Hematopoietic multipotent progenitor cell treated with erythropoietin and hydrocortisone succinate and interleukin-3 and kit ligand, for 8 days (in vitro differentiated cells): ENCODE measurements at regions not wholly inside any gene's neighbourhood (a gene's known extent, or its start where the extent isn't known, plus 50 kb on each side); places are given as distances from the start of the nearest gene placed in this dataset.
"Not testable (repeated sequence)": the region's sequence is repeated elsewhere in the genome, so short reads cannot be mapped to it uniquely, and the experiment has no call there.

Experiments
- DNase-seq: peaks from one replicate; pipeline ENCODE4 v3.0.0-alpha.2; 2015

- DNase-seq, result no peak
These were observed 791.5 kb upstream of the MGAT4C start for GRCh38 chr12:87047691-87048090.

- no peak for DNase-seq
These were observed 783.3 kb upstream of the MGAT4C start for GRCh38 chr12:87039536-87039935.

- DNase-seq, result no peak
These were observed 781.9 kb upstream of the MGAT4C start for GRCh38 chr12:87038098-87038497.

GRCh38 chr12:87025976-87026375 is 769.8 kb upstream of the MGAT4C start:
- no peak for DNase-seq

- DNase-seq, result no peak
These were observed 765.2 kb upstream of the MGAT4C start for GRCh38 chr12:87021400-87021799.

GRCh38 chr12:87020071-87020470 is 763.9 kb upstream of the MGAT4C start:
- DNase-seq, result no peak

GRCh38 chr12:87015352-87015751 is 759.2 kb upstream of the MGAT4C start:
- DNase-seq, result no peak

- DNase-seq, result no peak
These were observed 752.7 kb upstream of the MGAT4C start for GRCh38 chr12:87008785-87009384.

- no peak for DNase-seq
These were observed 744.9 kb upstream of the MGAT4C start for GRCh38 chr12:87001102-87001501.

- no peak for DNase-seq
These were observed 729.1 kb upstream of the MGAT4C start for GRCh38 chr12:86985298-86985697.

- DNase-seq, result not testable (repeated sequence)
These were observed 714.4 kb upstream of the MGAT4C start for GRCh38 chr12:86970595-86970994.

- no peak for DNase-seq
These were observed 703.7 kb upstream of the MGAT4C start for GRCh38 chr12:86959766-86960458.

GRCh38 chr12:86950444-86950843 is 694.3 kb upstream of the MGAT4C start:
- DNase-seq, result no peak

- DNase-seq, result no peak
These were observed 693.9 kb upstream of the MGAT4C start for GRCh38 chr12:86950043-86950442.

GRCh38 chr12:86948851-86949250 is 692.7 kb upstream of the MGAT4C start:
- DNase-seq, result no peak

- DNase-seq, result no peak
These were observed 689.5 kb upstream of the MGAT4C start for GRCh38 chr12:86945685-86946196.

- not testable (repeated sequence) for DNase-seq
These were observed 688.1 kb upstream of the MGAT4C start for GRCh38 chr12:86944197-86944819.

- no peak for DNase-seq
These were observed 675.5 kb upstream of the MGAT4C start for GRCh38 chr12:86931714-86932113.

GRCh38 chr12:86929962-86930361 is 673.8 kb upstream of the MGAT4C start:
- DNase-seq, result no peak

GRCh38 chr12:86917121-86917520 is 660.9 kb upstream of the MGAT4C start:
- DNase-seq, result no peak

- DNase-seq, result peak; percentile 8
These were observed 658.5 kb upstream of the MGAT4C start for GRCh38 chr12:86914721-86915120.

GRCh38 chr12:86911973-86912372 is 655.8 kb upstream of the MGAT4C start:
- no peak for DNase-seq

- DNase-seq, result peak; percentile 70
These were observed 647.0 kb upstream of the MGAT4C start for GRCh38 chr12:86903159-86903558.

GRCh38 chr12:86860776-86861175 is 604.6 kb upstream of the MGAT4C start:
- DNase-seq, result no peak
